Left ventricle myocardium inferior (tissue), 1 donor: ENCODE measurements at regions not wholly inside any gene's neighbourhood (a gene's known extent, or its start where the extent isn't known, plus 50 kb on each side); places are given as distances from the start of the nearest gene placed in this dataset.

Experiments
- DNase-seq: peaks from one replicate; pipeline ENCODE4 v3.0.0-alpha.2; 2020
- H3K27ac ChIP-seq: fragments of 200-600 bp; replicated peaks from 2 replicates; pipeline ENCODE4 v1.8.0; 2021
- H3K27me3 ChIP-seq: fragments of 200-600 bp; 2 replicates; pipeline ENCODE4 v1.8.0; 2021; ENCODE audit warnings: low read depth
- H3K36me3 ChIP-seq: fragments of 200-600 bp; 2 replicates; pipeline ENCODE4 v1.8.0; 2021
- H3K4me1 ChIP-seq: fragments of 200-600 bp; 2 replicates; pipeline ENCODE4 v1.8.0; 2021
- H3K4me3 ChIP-seq: fragments of 200-600 bp; 2 replicates; pipeline ENCODE4 v1.8.0; 2021; ENCODE audit warnings: mild to moderate bottlenecking, moderate library complexity
- H3K9me3 ChIP-seq: fragments of 200-600 bp; replicated peaks from 2 replicates; pipeline ENCODE4 v1.8.0; 2021
- intact Hi-C: fragments of 100-400 bp; cut with micrococcal nuclease; formaldehyde crosslinking; loops from one replicate; pipeline ENCODE4 v1.11.0; 2022
- TF ChIP-seq, protein P1 (sequence below): fragments of 200-600 bp; IDR thresholded peaks from 2 replicates; pipeline ENCODE4 v1.8.0; 2021; ENCODE audit warnings: antibody characterized with exemption, mild to moderate bottlenecking, borderline replicate concordance
- donor health status: DM: no; HTN: yes; CAD: no; lungs with severe emphysema.

DNA sequence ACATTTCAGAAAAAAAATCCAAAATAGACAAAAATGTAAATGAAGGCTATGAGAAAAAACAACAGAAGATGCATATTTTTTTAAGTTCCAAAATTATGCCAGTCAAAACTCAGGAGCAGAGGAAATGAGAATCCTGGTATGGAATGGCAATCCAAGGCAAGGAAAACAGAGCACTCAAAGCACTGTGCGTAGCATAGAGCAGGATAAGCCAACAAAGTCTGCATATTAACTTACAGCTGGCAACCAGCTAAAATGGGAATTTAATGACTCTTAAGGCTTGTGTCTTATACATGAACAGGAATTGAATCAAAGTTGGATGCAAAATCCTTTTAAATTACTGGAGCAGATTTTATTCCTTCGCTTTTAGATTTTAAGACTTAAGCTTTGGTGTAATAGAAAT is 203.5 kb upstream of the DAPK1 start:
- TF ChIP-seq, protein P1, sequence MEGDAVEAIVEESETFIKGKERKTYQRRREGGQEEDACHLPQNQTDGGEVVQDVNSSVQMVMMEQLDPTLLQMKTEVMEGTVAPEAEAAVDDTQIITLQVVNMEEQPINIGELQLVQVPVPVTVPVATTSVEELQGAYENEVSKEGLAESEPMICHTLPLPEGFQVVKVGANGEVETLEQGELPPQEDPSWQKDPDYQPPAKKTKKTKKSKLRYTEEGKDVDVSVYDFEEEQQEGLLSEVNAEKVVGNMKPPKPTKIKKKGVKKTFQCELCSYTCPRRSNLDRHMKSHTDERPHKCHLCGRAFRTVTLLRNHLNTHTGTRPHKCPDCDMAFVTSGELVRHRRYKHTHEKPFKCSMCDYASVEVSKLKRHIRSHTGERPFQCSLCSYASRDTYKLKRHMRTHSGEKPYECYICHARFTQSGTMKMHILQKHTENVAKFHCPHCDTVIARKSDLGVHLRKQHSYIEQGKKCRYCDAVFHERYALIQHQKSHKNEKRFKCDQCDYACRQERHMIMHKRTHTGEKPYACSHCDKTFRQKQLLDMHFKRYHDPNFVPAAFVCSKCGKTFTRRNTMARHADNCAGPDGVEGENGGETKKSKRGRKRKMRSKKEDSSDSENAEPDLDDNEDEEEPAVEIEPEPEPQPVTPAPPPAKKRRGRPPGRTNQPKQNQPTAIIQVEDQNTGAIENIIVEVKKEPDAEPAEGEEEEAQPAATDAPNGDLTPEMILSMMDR: no peak
- intact Hi-C loops: no loop called here
- no peaks in the 10 kb centered on the region for H3K36me3 ChIP-seq
- no peak for DNase-seq
- H3K27ac ChIP-seq: no peak overlapping the region
- no peak overlapping the region for H3K4me3 ChIP-seq
- H3K27me3 ChIP-seq: peaks cover 10% of the 10 kb centered on the region
- H3K9me3 ChIP-seq: peaks cover 11% of the 10 kb centered on the region
- no peaks in the 10 kb centered on the region for H3K4me1 ChIP-seq

- no peak for DNase-seq
- TF ChIP-seq, protein P1: no peak
- Histone ChIP-seq H3K27ac (no peak overlapping the region), H3K36me3 (no peaks in the 10 kb centered on the region), H3K4me1 (no peaks in the 10 kb centered on the region), H3K4me3 (no peak overlapping the region), H3K27me3 (peaks cover 10% of the 10 kb centered on the region), H3K9me3 (no peaks in the 10 kb centered on the region)
- intact Hi-C loops: no loop called here
Observed at GRCh38 chr9:87300915-87301314, 196.8 kb upstream of the DAPK1 start.

DNA sequence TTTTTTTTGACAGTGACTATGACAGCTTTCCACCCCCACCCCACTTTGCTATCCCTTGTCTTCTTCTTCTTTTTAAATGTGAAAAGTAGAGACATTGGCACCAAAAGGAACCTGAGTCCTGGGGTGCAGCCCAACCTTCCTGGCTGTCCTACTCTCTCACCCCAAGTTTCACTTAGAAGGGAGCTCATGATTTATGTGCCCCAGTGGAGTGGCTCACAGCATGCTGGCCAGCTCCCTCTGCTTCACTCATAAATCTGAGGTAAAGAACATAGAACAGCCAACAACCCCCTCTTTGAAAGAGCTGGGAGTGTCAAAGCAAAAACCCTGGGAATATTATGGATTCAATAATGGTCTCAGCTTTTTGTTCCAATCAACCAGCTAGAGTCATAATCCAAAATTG is 196.3 kb upstream of the DAPK1 start:
- TF ChIP-seq, protein P1: no peak
- H3K4me3 ChIP-seq: no peak overlapping the region
- H3K36me3 ChIP-seq: no peaks in the 10 kb centered on the region
- H3K27me3 ChIP-seq: peaks cover 10% of the 10 kb centered on the region
- H3K9me3 ChIP-seq: no peaks in the 10 kb centered on the region
- H3K4me1 ChIP-seq: no peaks in the 10 kb centered on the region
- no peak overlapping the region for H3K27ac ChIP-seq
- no peak for DNase-seq
- intact Hi-C loops: no loop called here

GRCh38 chr9:87305151-87305550 is 192.5 kb upstream of the DAPK1 start:
- Histone ChIP-seq H3K9me3 (no peaks in the 10 kb centered on the region), H3K4me1 (no peaks in the 10 kb centered on the region), H3K27ac (no peak overlapping the region), H3K27me3 (peaks cover 10% of the 10 kb centered on the region), H3K36me3 (no peaks in the 10 kb centered on the region), H3K4me3 (no peak overlapping the region)
- intact Hi-C loops: no loop called here
- TF ChIP-seq, protein P1: no peak
- no peak for DNase-seq

GRCh38 chr9:87306006-87306405 is 191.7 kb upstream of the DAPK1 start:
- peaks cover 10% of the 10 kb centered on the region for H3K27me3 ChIP-seq
- no peak overlapping the region for H3K27ac ChIP-seq
- no peak for DNase-seq
- TF ChIP-seq, protein P1: no peak
- no peaks in the 10 kb centered on the region for H3K36me3 ChIP-seq
- no peaks in the 10 kb centered on the region for H3K4me1 ChIP-seq
- intact Hi-C loops: no loop called here
- no peak overlapping the region for H3K4me3 ChIP-seq
- no peaks in the 10 kb centered on the region for H3K9me3 ChIP-seq

- Histone ChIP-seq H3K4me3 (no peak overlapping the region), H3K9me3 (peaks cover 1% of the 10 kb centered on the region), H3K27ac (no peak overlapping the region), H3K27me3 (peaks cover 10% of the 10 kb centered on the region), H3K4me1 (no peaks in the 10 kb centered on the region), H3K36me3 (no peaks in the 10 kb centered on the region)
- intact Hi-C loops: no loop called here
- TF ChIP-seq, protein P1: no peak
- no peak for DNase-seq
Observed at GRCh38 chr9:87307848-87308247, 189.8 kb upstream of the DAPK1 start.
